Astrocyte (in vitro differentiated cells and primary cell): ENCODE measurements at regions not wholly inside any gene's neighbourhood (a gene's known extent, or its start where the extent isn't known, plus 50 kb on each side); places are given as distances from the start of the nearest gene placed in this dataset.

Experiments used
- DNase-seq: peaks from one replicate; pipeline ENCODE4 v3.0.0-alpha.2; 2010; ENCODE audit warnings: low read depth
- FAIRE-seq: peaks from 2 replicates; lab custom pipeline; 2011; peaks lifted over from hg19 to GRCh38; lab: Jason Lieb, UNC
- H2AFZ ChIP-seq: 2 replicates; pipeline ENCODE4 v1.6.0; 2012; ENCODE audit warnings: low read depth, low read length, inconsistent platforms
- H3K27ac ChIP-seq: 2 replicates; pipeline ENCODE4 v1.5.1; 2011; ENCODE audit warnings: low read depth, low read length, inconsistent platforms
- H3K27me3 ChIP-seq: 2 replicates; pipeline ENCODE4 v1.6.0; 2011; ENCODE audit warnings: low read length, inconsistent platforms; ENCODE audit not compliant: insufficient read depth
- H3K36me3 ChIP-seq: 2 replicates; pipeline ENCODE4 v1.5.1; 2011; ENCODE audit warnings: low read length, inconsistent platforms; ENCODE audit not compliant: insufficient read depth
- H3K4me1 ChIP-seq: 2 replicates; pipeline ENCODE4 v1.5.1; 2011; ENCODE audit warnings: low read length, inconsistent platforms; ENCODE audit not compliant: insufficient read depth
- H3K4me2 ChIP-seq: 2 replicates; pipeline ENCODE4 v1.6.0; 2012; ENCODE audit warnings: low read length, inconsistent platforms
- H3K4me3 ChIP-seq: 2 replicates; pipeline ENCODE4 v1.5.1; 2011; ENCODE audit warnings: low read depth, mild to moderate bottlenecking, low read length, inconsistent platforms; ENCODE audit not compliant: insufficient read depth
- H3K79me2 ChIP-seq: 2 replicates; pipeline ENCODE4 v1.6.0; 2012; ENCODE audit warnings: mild to moderate bottlenecking, low read length, inconsistent platforms; ENCODE audit not compliant: insufficient read depth
- H3K9ac ChIP-seq: 2 replicates; pipeline ENCODE4 v1.6.0; 2012; ENCODE audit warnings: mild to moderate bottlenecking, low read length, inconsistent platforms
- H3K9me3 ChIP-seq: 2 replicates; pipeline ENCODE4 v1.5.1; 2012; ENCODE audit warnings: low read depth, mild to moderate bottlenecking, low read length, inconsistent platforms; ENCODE audit not compliant: insufficient read depth
- H4K20me1 ChIP-seq: 2 replicates; pipeline ENCODE4 v1.6.0; 2012; ENCODE audit warnings: low read length, inconsistent platforms; ENCODE audit not compliant: insufficient read depth
- H3K27ac Mint-ChIP-seq: one replicate; pipeline ENCODE4 v1.8.0; 2021; ENCODE audit warnings: mild to moderate bottlenecking, mixed read lengths; ENCODE audit not compliant: unreplicated experiment
- H3K27me3 Mint-ChIP-seq: one replicate; pipeline ENCODE4 v1.8.0; 2021; ENCODE audit warnings: low read depth, mixed read lengths; ENCODE audit not compliant: unreplicated experiment
- H3K36me3 Mint-ChIP-seq: one replicate; pipeline ENCODE4 v1.8.0; 2021; ENCODE audit warnings: low read depth, mixed read lengths; ENCODE audit not compliant: unreplicated experiment
- H3K4me1 Mint-ChIP-seq: one replicate; pipeline ENCODE4 v1.8.0; 2021; ENCODE audit warnings: low read depth, mixed read lengths; ENCODE audit not compliant: unreplicated experiment
- H3K4me3 Mint-ChIP-seq: one replicate; pipeline ENCODE4 v1.8.0; 2021; ENCODE audit warnings: mild to moderate bottlenecking, moderate library complexity, mixed read lengths; ENCODE audit not compliant: unreplicated experiment
- H3K9me3 Mint-ChIP-seq: one replicate; pipeline ENCODE4 v1.8.0; 2021; ENCODE audit warnings: mild to moderate bottlenecking, mixed read lengths; ENCODE audit not compliant: unreplicated experiment
- CTCF ChIP-seq: IDR thresholded peaks from 2 replicates; pipeline ENCODE4 v1.5.1; 2011; ENCODE audit warnings: low read depth, mild to moderate bottlenecking, inconsistent platforms, low read length, moderate library complexity; ENCODE audit not compliant: insufficient read depth
- EZH2 ChIP-seq: IDR thresholded peaks from 2 replicates; pipeline ENCODE4 v1.6.1; 2012; ENCODE audit warnings: mild to moderate bottlenecking, low read length, inconsistent platforms; ENCODE audit not compliant: insufficient read depth

DNA sequence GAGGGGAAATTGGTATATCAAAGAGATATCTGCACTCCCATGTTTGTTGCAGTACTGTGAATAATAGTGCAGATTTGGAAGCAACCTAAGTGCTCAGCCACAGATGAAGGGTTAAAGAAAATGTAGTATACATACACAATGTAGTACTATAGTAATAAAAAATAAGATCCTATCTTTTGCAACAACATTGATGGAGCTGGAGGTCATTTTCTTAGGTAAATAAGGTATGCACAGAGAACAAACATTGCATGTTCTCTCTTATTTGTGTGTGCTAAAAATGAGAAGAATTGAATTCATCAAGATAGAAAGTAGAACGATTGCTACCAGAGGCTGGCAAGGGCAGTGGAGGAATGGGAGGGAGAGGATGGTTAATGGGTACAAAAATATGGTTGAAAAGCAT is 117.9 kb upstream of the TRAM1L1 start:
- no peak overlapping the region for H2AFZ ChIP-seq
- H3K4me2 ChIP-seq = no peak overlapping the region
- H3K4me1 ChIP-seq = no peaks in the 10 kb centered on the region
- no peaks in the 10 kb centered on the region for H3K79me2 ChIP-seq
- no peaks in the 10 kb centered on the region for H3K9me3 Mint-ChIP-seq
- H3K9me3 ChIP-seq = no peaks in the 10 kb centered on the region
- H3K4me1 Mint-ChIP-seq = no peaks in the 10 kb centered on the region
- FAIRE-seq (no peak), DNase-seq (no peak)
- no peaks in the 10 kb centered on the region for H3K36me3 ChIP-seq
- no peaks in the 10 kb centered on the region for H3K27me3 ChIP-seq
- no peak overlapping the region for H3K4me3 ChIP-seq
- no peaks in the 10 kb centered on the region for H4K20me1 ChIP-seq
- no peaks in the 10 kb centered on the region for H3K36me3 Mint-ChIP-seq
- H3K27ac Mint-ChIP-seq = no peak overlapping the region
- H3K9ac ChIP-seq = no peak overlapping the region
- H3K27ac ChIP-seq = no peak overlapping the region
- H3K4me3 Mint-ChIP-seq = no peak overlapping the region
- H3K27me3 Mint-ChIP-seq = no peaks in the 10 kb centered on the region
- no peak for TF ChIP-seq CTCF
- TF ChIP-seq EZH2 = no peak

- no peak for DNase-seq
- H2AFZ ChIP-seq = no peak overlapping the region
- H3K27ac Mint-ChIP-seq = no peak overlapping the region
- H3K4me2 ChIP-seq = no peak overlapping the region
- H3K27me3 ChIP-seq = no peaks in the 10 kb centered on the region
- no peaks in the 10 kb centered on the region for H3K4me1 ChIP-seq
- no peaks in the 10 kb centered on the region for H3K4me1 Mint-ChIP-seq
- H3K27ac ChIP-seq = no peak overlapping the region
- H3K4me3 Mint-ChIP-seq = no peak overlapping the region
- H3K9ac ChIP-seq = no peak overlapping the region
- TF ChIP-seq CTCF (no peak), EZH2 (no peak)
- no peaks in the 10 kb centered on the region for H3K27me3 Mint-ChIP-seq
- H3K4me3 ChIP-seq = no peak overlapping the region
- H3K9me3 ChIP-seq = no peaks in the 10 kb centered on the region
- no peaks in the 10 kb centered on the region for H3K36me3 Mint-ChIP-seq
- no peaks in the 10 kb centered on the region for H3K36me3 ChIP-seq
- no peak for FAIRE-seq
- H3K79me2 ChIP-seq = no peaks in the 10 kb centered on the region
- no peaks in the 10 kb centered on the region for H3K9me3 Mint-ChIP-seq
- H4K20me1 ChIP-seq = no peaks in the 10 kb centered on the region
Measured at GRCh38 chr4:117210551-117210950, 125.2 kb upstream of the TRAM1L1 start.

DNA sequence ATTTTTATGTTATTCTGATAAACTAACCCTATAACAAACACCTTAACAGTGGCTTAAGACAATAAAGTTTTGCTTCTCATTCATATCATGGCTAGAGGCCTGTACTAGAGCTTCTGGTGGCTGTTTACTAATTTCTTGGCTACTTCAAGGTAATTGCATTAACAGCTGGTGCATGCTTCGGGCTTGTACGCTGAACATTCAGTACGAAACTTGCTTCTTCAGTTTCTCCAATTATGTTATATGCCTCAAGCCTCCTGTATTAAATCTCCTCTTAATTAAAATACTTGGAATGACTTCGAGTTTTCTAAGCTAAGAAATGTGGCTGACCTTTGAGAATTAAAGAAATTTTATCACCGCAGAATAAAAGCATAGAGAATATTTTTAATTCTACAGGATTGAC is 138.9 kb upstream of the TRAM1L1 start:
- no peaks in the 10 kb centered on the region for H3K27me3 ChIP-seq
- H3K4me3 ChIP-seq = no peak overlapping the region
- FAIRE-seq (no peak), DNase-seq (no peak)
- H3K27ac ChIP-seq = no peak overlapping the region
- TF ChIP-seq CTCF (no peak), EZH2 (no peak)
- H2AFZ ChIP-seq = no peak overlapping the region
- Mint-ChIP-seq H3K27ac (no peak overlapping the region), H3K36me3 (no peaks in the 10 kb centered on the region), H3K4me3 (no peak overlapping the region), H3K9me3 (no peaks in the 10 kb centered on the region), H3K27me3 (no peaks in the 10 kb centered on the region), H3K4me1 (no peaks in the 10 kb centered on the region)
- no peaks in the 10 kb centered on the region for H3K9me3 ChIP-seq
- no peaks in the 10 kb centered on the region for H3K4me1 ChIP-seq
- no peaks in the 10 kb centered on the region for H3K36me3 ChIP-seq
- H3K79me2 ChIP-seq = no peaks in the 10 kb centered on the region
- no peak overlapping the region for H3K9ac ChIP-seq
- no peak overlapping the region for H3K4me2 ChIP-seq
- no peaks in the 10 kb centered on the region for H4K20me1 ChIP-seq
